K562 (cell line): ENCODE measurements at regions not wholly inside any gene's neighbourhood (a gene's known extent, or its start where the extent isn't known, plus 50 kb on each side); places are given as distances from the start of the nearest gene placed in this dataset.

Experiments used
- ATAC-seq: fragments of 200-7000 bp; cut with Tn5 transposase; 3 replicates; pipeline ENCODE4 v1.9.1; 2020; ENCODE audit warnings: moderate library complexity
- BruUV-seq: library from RNA; stranded (reverse); fragments of 400-500 nt; replicated peaks from 2 replicates; lab custom pipeline; 2021; lab: Mats Ljungman, UMichigan
- CTCF ChIA-PET: fragments of 300-600 bp; formaldehyde crosslinking; extraction: SDS; loops from one replicate; lab custom pipeline; 2021; ENCODE audit warnings: low intra/inter-chr PET ratio; lab: Yijun Ruan, JAX
- POLR2A ChIA-PET: fragments of 300-600, 350-650 bp; sonication (Branson Sonifier 250); formaldehyde crosslinking; extraction: SDS; loops from one replicate; lab custom pipeline; 2021; ENCODE audit warnings: antibody characterized with exemption, inconsistent platforms; lab: Yijun Ruan, JAX
- DNase-seq, 4 experiments: peaks; one replicate each; pipeline versions ENCODE4 v3.0.0 to v3.0.0-alpha.2; 2011 to 2018; ENCODE audit warnings: low spot score in 3 of 4, mixed read lengths in 3 of 4; ENCODE audit errors: extremely low read depth in 1 of 4
- FAIRE-seq: peaks from 2 replicates; lab custom pipeline; 2011; peaks lifted over from hg19 to GRCh38; lab: Jason Lieb, UNC
- H2AFZ ChIP-seq: 2 replicates; pipeline ENCODE4 v1.6.0; 2011; ENCODE audit warnings: low read depth, low read length, control low read depth, inconsistent platforms
- H3K27ac ChIP-seq: fragments of 200-600 bp; 3 replicates; pipeline ENCODE4 v1.8.0; 2011; ENCODE audit warnings: low read depth, mild to moderate bottlenecking, control low read depth, inconsistent platforms, low read length, moderate library complexity, mixed read lengths; ENCODE audit errors: extremely low read depth
- H3K27me3 ChIP-seq, 2 experiments: fragments of 300-600 bp in 1 of 2; 2 replicates in 1 of 2; 3 replicates in 1 of 2; pipeline versions ENCODE4 v1.6.0 to v1.8.0; 2011; ENCODE audit warnings: inconsistent platforms in 2 of 2, low read length in 2 of 2, mild to moderate bottlenecking in 1 of 2, mixed read lengths in 1 of 2, moderate library complexity in 1 of 2; ENCODE audit not compliant: control insufficient read depth in 2 of 2, insufficient read depth in 2 of 2
- H3K36me3 ChIP-seq: fragments of 300-600 bp; 3 replicates; pipeline ENCODE4 v1.8.0; 2011; ENCODE audit warnings: mild to moderate bottlenecking, low read length, inconsistent platforms; ENCODE audit not compliant: control insufficient read depth, insufficient read depth
- H3K4me1 ChIP-seq, 2 experiments: fragments of 200-600 bp in 1 of 2; replicated peaks in 1 of 2; 2 replicates in 1 of 2; 3 replicates in 1 of 2; pipeline versions ENCODE4 v1.5.1 to v1.8.0; 2011; ENCODE audit warnings: inconsistent platforms in 2 of 2, low read length in 2 of 2, mild to moderate bottlenecking in 1 of 2, mixed read lengths in 1 of 2, moderate library complexity in 1 of 2; ENCODE audit not compliant: control insufficient read depth in 2 of 2, insufficient read depth in 2 of 2
- H3K4me2 ChIP-seq: 2 replicates; pipeline ENCODE4 v1.6.1; 2011; ENCODE audit warnings: low read length, control low read depth, inconsistent platforms, mixed read lengths; ENCODE audit not compliant: insufficient read depth
- H3K4me3 ChIP-seq: fragments of 200-600 bp; sonication (generic), shearing (Covaris generic); 2 replicates; pipeline ENCODE4 v1.5.1; 2016; ENCODE audit warnings: control low read depth, inconsistent platforms
- H3K79me2 ChIP-seq: fragments of 200-600 bp; 3 replicates; pipeline ENCODE4 v1.8.0; 2011; ENCODE audit warnings: low read length, inconsistent platforms; ENCODE audit not compliant: control insufficient read depth, insufficient read depth
- H3K9ac ChIP-seq, 2 experiments: 2 replicates each; pipeline versions ENCODE4 v1.6.0 to v1.6.1; 2011; ENCODE audit warnings: low read depth in 2 of 2, low read length in 2 of 2, control low read depth in 1 of 2, inconsistent platforms in 1 of 2, mild to moderate bottlenecking in 1 of 2, mixed read lengths in 1 of 2; ENCODE audit not compliant: insufficient read depth in 1 of 2
- H3K9me1 ChIP-seq: one replicate; pipeline ENCODE4 v1.6.0; 2011; ENCODE audit warnings: inconsistent platforms, mild to moderate bottlenecking, low read length, moderate library complexity; ENCODE audit not compliant: control insufficient read depth, insufficient read depth
- H3K9me3 ChIP-seq: replicated peaks from 2 replicates; pipeline ENCODE4 v1.5.1; 2011; ENCODE audit warnings: low read depth, low read length, inconsistent platforms; ENCODE audit not compliant: control insufficient read depth, insufficient read depth
- H4K20me1 ChIP-seq: replicated peaks from 2 replicates; pipeline ENCODE4 v1.6.1; 2011; ENCODE audit warnings: low read length, inconsistent platforms, mixed read lengths; ENCODE audit not compliant: control insufficient read depth, insufficient read depth
- BCLAF1 ChIP-seq, 2 experiments: fragments of 450-650 bp in 1 of 2; IDR thresholded peaks; 2 replicates each; pipeline ENCODE4 v1.6.1; 2011 to 2017; ENCODE audit warnings: low read depth in 2 of 2, antibody characterized with exemption in 1 of 2, borderline replicate concordance in 1 of 2, low read length in 1 of 2, mild to moderate bottlenecking in 1 of 2, mixed read lengths in 1 of 2; ENCODE audit not compliant: control insufficient read depth in 1 of 2
- BMI1 ChIP-seq: fragments of 150-350 bp; IDR thresholded peaks from 2 replicates; pipeline ENCODE4 v1.6.1; 2014; ENCODE audit warnings: low read length
- BRCA1 ChIP-seq, 2 experiments: fragments of 450-650 bp in 1 of 2; sonication (generic) in 1 of 2; formaldehyde crosslinking in 1 of 2; IDR thresholded peaks; 2 replicates each; pipeline versions ENCODE4 v1.5.0 to v1.6.1; 2017 to 2020; ENCODE audit warnings: mild to moderate bottlenecking in 1 of 2, missing genetic modification reagents in 1 of 2
- CGGBP1 ChIP-seq: fragments of 250-450 bp; sonication (Bioruptor Pico); IDR thresholded peaks from 2 replicates; pipeline ENCODE4 v1.9.0; 2021; ENCODE audit warnings: mild to moderate bottlenecking
- ETV5 ChIP-seq: sonication (generic); formaldehyde crosslinking; IDR thresholded peaks from 2 replicates; pipeline ENCODE4 v1.4.0; 2020; ENCODE audit warnings: low read depth, mild to moderate bottlenecking, missing genetic modification reagents
- GTF2F1 ChIP-seq: IDR thresholded peaks from 2 replicates; pipeline ENCODE4 v1.6.1; 2011; ENCODE audit warnings: low read depth, low read length, improper control_type of control experiment
- PHB ChIP-seq: fragments of 250-450 bp; sonication (Bioruptor Pico); IDR thresholded peaks from 2 replicates; pipeline ENCODE4 v1.5.0; 2021
- POLR2B ChIP-seq: fragments of 450-650 bp; IDR thresholded peaks from 2 replicates; pipeline ENCODE4 v1.6.1; 2018; ENCODE audit warnings: low read depth; ENCODE audit not compliant: partially characterized antibody
- SAP30 ChIP-seq: fragments of 200-600 bp; sonication (generic); IDR thresholded peaks from 2 replicates; pipeline ENCODE4 v1.6.1; 2012; ENCODE audit warnings: borderline replicate concordance, low read depth, mild to moderate bottlenecking, moderate library complexity, low read length, control low read depth, inconsistent platforms; ENCODE audit not compliant: insufficient read depth, poor library complexity, severe bottlenecking
- TSHZ1 ChIP-seq: fragments of 250-450 bp; sonication (Bioruptor Pico); IDR thresholded peaks from 2 replicates; pipeline ENCODE4 v1.4.0; 2020; ENCODE audit warnings: mild to moderate bottlenecking, moderate library complexity
- ZNF121 ChIP-seq: sonication (generic); formaldehyde crosslinking; conservative IDR thresholded peaks from 2 replicates; pipeline ENCODE4 v1.8.0; 2022; ENCODE audit warnings: missing genetic modification reagents
- WGBS: fragments of 100-300 bp; shearing (Covaris generic); methylation state at CpG from one replicate; pipeline ENCODE4 v1.1.6; 2016; ENCODE audit warnings: low coverage, mixed read lengths; ENCODE audit not compliant: insufficient coverage; ENCODE audit errors: missing lambda C conversion rate; 5-methylcytosine and 5-hydroxymethylcytosine counted together
- in situ Hi-C: fragments of 300-500 bp; cut with MboI; formaldehyde crosslinking; loops from 4 replicates; pipeline ENCODE4 v1.15.0; 2018; ENCODE audit warnings: inconsistent platforms, mixed read lengths
- intact Hi-C: fragments of 100-400 bp; cut with micrococcal nuclease; formaldehyde crosslinking; loops from 2 replicates; pipeline ENCODE4 v1.14.2; 2022

GRCh38 chr10:90579602-90580242 is 278.1 kb downstream of the HTR7 start:
- CTCF ChIA-PET, result no interaction called here
- no TSS peak for BruUV-seq
- WGBS, result 0% methylated on average over 1 of the region's 1 CpG

More at GRCh38 chr10:90579602-90580242, 278.1 kb downstream of the HTR7 start:
- no peak for DNase-seq
- Histone ChIP-seq H3K9me3 (no peaks in the 10 kb centered on the region), H3K36me3 (no peaks in the 10 kb centered on the region), H3K4me2 (no peak overlapping the region), H3K4me1 (no peaks in the 10 kb centered on the region), H3K9ac (no peak overlapping the region), H3K27me3 (no peaks in the 10 kb centered on the region), H3K27ac (no peak overlapping the region), H3K79me2 (no peaks in the 10 kb centered on the region), H2AFZ (no peak overlapping the region), H4K20me1 (no peaks in the 10 kb centered on the region), H3K4me3 (no peak overlapping the region), H3K9me1 (no peaks in the 10 kb centered on the region)
- in situ Hi-C loops, result no loop called here
- intact Hi-C loops, result no loop called here
- POLR2A ChIA-PET, result no interaction called here
- ATAC-seq, result no peak
- TF ChIP-seq POLR2B (no peak), TSHZ1 (CRISPR knock-in tag) (no peak), BMI1 (no peak), BRCA1 (IDR thresholded peaks at IDR 0.05) (no peak), BRCA1 (CRISPR knock-in tag; IDR thresholded peaks at IDR 0.05) (no peak), ETV5 (CRISPR knock-in tag) (no peak), ZNF121 (CRISPR knock-in tag) (no peak), GTF2F1 (no peak), PHB (CRISPR knock-in tag) (no peak), BCLAF1 (IDR thresholded peaks at IDR 0.05; ENCODE audit: borderline replicate concordance in 1 of 2, control insufficient read depth in 1 of 2, low read depth in 2 of 2, low read length in 1 of 2) (no peak), SAP30 (no peak), CGGBP1 (CRISPR knock-in tag) (no peak)
- no peak for FAIRE-seq
